Pulmonary artery endothelial cell (primary cell): ENCODE measurements at regions not wholly inside any gene's neighbourhood (a gene's known extent, or its start where the extent isn't known, plus 50 kb on each side); places are given as distances from the start of the nearest gene placed in this dataset.
"Not testable (repeated sequence)": the region's sequence is repeated elsewhere in the genome, so short reads cannot be mapped to it uniquely, and the experiment has no call there.

ENCODE experiments used
- DNase-seq: peaks from one replicate; pipeline ENCODE4 v3.0.0-alpha.2; 2011; ENCODE audit warnings: low read depth, low spot score

DNA sequence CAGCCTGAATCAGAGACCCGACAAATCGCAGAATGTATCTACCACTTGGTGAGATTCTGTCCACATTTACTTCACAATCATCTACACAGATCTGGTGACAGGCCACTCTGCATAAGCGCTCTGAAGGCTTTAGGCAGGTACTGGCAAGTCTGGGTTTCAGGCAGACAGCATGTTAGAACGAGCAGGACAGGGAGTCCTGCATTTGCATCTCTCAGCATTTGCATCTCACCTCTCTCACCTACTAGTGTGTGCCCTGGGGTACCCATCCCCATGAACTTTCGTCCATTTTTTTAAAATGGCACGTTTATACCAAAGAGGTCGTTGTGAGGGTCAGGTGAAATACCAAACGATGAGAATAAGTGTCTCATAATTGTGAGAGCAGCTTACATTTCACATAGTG, 108.2 kb downstream of the SPATA31A1 start:
- not testable (repeated sequence) for DNase-seq

DNA sequence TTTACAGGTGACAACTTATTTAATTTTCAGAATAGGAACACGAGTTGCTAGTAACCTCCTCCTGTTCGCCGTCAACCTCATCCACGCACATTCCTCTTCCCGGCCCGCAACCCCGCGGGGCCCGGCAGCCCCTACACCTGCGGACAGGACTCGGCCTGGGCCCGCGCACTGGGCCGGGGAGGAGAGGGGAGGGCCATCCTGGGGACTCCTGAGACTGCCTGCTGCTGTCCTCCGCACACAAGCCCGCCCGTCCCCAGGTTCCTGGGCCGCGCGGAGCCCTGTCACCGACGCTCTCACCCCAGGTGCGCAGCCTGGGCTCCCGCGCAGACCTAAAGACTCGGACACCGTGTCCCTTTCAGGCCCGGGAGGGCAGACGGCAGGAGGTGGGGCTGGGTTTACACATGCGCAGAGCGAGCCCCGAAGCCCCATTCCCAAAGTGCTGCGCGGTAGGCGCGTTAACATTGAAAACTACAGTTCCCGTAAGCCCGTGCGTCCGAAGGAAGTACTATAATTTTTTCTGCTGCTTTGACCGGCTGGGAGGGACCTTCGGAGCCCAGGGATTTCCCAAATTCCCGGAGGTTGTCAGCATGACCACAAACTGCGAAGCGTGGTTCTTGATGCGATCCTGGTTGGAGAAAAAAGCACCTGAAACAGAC, 108.8 kb downstream of the SPATA31A1 start:
- DNase-seq: peak; percentile 44

DNA sequence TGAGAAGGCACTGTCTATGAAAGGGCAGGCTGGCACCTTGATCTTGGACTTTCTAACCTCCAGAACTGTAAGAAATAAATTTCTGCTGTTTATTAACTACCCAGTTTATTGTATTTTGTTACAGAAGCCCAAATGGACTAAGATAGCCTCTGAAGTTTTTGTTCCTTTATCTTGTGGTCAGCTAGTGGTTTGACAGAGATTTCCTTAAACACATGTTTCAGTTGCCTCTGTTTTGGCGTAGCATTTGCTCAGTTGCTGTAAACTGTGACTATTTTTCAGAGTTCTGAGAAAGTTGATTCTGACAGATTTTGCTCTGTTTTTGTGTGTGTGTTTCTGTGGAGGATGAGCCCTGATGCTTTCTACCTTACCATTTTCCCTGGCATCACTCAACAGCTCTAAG, 119.0 kb downstream of the SPATA31A1 start:
- not testable (repeated sequence) for DNase-seq

DNA sequence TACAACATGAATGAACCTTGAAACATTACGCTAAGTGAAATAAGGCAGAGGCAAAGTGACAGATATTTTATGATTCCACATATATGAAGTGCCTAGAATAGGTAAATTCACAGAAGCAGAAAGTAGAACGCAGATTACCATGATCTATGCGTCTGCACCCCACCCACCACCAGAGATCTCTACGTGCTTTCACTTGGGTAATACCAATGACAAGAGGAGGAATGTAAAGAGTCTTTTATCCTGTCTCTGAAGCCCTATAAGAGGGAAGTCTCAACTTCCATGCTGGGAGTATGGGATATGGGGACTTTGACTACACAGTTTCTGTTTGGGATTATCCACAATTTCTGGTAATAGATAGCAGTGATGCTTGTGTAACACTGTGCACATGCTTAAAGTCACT, 127.6 kb downstream of the SPATA31A1 start:
- not testable (repeated sequence) for DNase-seq

DNA sequence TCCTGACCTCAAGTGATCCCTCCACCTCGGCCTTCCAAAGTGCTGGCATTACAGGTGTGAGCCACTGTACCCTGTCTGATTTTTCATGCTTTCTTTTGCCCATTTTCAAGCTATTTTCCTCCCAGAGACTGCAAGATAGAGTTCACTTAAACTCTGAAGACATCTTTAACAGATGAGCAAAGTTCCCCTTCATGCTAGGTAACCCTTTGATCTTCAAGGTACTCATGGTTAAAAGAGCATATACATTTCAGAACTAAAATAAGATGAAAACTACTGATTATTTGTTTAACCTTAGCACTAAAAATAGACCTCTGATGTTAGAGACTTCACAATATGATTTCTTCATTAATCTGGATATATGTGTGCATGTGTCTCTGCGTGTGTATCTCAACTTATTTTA, 128.4 kb downstream of the SPATA31A1 start:
- not testable (repeated sequence) for DNase-seq

GRCh38 chr9:39484292-39484691, 128.8 kb downstream of the SPATA31A1 start:
- not testable (repeated sequence) for DNase-seq

DNA sequence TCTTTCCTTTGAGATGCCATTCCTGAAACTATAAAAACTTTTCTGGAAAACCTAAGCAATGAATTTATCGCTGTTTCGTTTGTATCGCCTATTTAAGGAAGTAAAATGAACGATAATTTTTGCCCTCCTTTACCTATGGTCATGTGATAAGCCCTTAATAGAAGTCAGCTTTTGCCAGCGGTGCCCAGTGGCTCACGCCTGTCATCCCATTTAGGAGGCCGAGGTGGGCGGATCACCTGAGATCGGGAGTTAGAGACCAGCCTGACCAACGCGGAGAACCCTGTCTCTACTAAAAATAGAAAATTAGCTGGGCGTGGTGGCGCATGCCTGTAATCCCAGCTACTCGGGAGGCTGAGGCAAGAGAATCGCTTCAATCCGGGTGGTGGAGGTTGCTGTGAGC, 132.0 kb downstream of the SPATA31A1 start:
- DNase-seq: not testable (repeated sequence)

GRCh38 chr9:39496248-39496647, 140.8 kb downstream of the SPATA31A1 start:
- not testable (repeated sequence) for DNase-seq

GRCh38 chr9:39503178-39503577, 147.7 kb downstream of the SPATA31A1 start:
- not testable (repeated sequence) for DNase-seq

DNA sequence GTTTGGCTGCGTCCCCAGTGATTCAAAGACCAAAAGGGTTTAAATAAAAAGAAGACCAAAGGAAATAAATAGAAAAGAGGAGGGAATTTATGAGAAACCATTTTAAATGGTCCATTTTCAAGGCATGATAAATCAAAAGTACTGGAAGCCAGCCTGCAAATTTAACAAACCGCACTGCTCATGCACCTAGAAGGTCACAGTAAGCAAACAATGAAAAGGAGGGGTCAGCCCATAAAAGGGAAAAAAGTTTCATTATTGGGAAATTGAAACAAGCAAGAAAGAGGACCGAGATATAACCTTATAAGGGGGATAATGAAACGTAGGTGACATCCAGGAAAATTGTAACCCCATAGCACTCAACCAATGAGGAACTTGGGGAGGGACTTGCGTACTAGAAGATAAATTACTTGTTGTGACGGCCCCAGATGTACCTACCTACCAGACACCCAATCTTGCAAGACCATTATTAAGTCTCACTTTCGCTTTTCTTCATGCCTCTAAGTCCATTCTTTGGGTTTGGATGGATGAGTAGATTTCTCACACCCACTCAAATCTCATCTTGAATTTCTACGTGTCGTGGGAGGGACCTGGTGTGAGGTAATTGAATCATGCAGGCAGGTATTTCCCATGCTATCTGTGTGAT, 172.0 kb downstream of the SPATA31A1 start:
- not testable (repeated sequence) for DNase-seq

DNA sequence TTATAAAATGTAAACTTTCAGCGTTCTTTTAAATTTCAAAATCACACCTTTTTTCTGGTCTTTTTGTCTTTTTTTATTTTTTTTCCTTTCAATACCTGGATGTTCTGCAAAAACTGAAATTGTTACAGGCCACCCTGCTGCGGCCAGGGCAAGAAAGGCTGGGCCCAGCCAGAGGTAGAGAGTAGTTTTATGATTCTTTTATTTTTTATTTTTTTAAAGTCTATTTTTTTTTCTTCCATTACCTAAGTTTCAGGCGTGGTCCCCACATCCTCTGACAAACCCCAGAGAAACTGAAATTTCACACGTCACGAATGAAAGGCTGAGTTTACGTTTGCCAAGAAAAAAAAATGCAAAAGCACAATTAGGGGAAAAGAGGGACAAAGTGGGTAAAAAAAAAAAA, 177.1 kb downstream of the SPATA31A1 start:
- not testable (repeated sequence) for DNase-seq

- not testable (repeated sequence) for DNase-seq
Measured at GRCh38 chr9:39533001-39533762, 177.7 kb downstream of the SPATA31A1 start.

DNA sequence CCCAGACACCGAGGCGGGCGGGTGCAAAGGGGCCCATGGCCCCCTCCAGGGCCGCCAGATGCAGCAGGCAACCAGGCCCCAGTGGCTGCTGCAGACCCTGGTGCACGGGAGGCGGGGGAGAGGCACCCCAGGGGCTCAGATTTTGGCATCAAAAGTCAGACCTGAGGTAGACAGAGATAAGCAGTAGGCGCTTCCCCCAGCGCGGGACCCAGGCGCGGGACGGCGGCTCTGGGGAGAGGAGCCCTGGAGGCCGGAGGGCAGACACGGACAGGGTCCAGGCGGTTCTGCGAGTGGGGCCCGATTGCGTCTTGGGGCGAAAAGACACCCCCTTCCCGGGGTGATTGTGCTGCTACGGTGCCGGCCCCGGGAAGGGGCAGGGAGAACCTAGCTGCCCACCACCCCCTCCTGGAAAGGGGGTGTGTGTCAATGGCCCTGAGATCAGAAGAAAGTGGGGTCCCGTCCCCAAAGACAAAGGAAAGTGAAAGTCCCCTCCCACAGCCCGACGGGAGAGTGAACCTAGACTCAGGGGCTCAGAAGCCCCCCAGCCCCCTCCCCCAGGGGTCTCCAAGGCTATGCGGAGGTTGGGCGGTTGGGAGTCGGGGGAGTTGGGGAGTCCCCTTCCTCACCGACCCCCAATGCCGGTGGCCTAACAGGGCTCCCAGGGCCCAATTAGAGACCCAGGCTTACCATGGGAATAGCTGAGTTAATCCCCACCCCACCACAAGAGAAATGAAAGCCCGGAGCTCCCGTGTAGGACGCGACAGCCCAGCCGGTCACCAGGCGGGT, 178.5 kb downstream of the SPATA31A1 start:
- not testable (repeated sequence) for DNase-seq

GRCh38 chr9:39534897-39535296, 179.4 kb downstream of the SPATA31A1 start:
- not testable (repeated sequence) for DNase-seq

DNA sequence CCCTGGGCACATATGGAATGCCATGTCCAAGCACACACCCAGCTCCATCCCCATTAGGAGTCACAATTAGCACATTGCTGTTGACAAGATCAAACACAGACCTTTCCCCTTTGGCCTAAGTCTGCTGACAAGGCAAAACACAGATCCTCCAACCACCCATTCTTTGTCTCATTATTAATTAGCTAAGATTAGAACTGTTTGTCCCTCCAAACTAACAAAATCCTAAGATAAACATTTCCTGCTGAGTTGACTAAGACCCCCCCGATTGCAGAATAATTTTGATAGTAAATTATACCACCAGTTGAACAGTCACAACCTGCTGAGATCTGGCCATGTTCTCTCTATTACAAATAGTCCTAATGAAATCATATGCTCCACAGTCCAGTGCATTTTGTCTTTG, 186.7 kb downstream of the SPATA31A1 start:
- not testable (repeated sequence) for DNase-seq

GRCh38 chr9:39545079-39545478, 189.6 kb downstream of the SPATA31A1 start:
- DNase-seq: not testable (repeated sequence)

DNA sequence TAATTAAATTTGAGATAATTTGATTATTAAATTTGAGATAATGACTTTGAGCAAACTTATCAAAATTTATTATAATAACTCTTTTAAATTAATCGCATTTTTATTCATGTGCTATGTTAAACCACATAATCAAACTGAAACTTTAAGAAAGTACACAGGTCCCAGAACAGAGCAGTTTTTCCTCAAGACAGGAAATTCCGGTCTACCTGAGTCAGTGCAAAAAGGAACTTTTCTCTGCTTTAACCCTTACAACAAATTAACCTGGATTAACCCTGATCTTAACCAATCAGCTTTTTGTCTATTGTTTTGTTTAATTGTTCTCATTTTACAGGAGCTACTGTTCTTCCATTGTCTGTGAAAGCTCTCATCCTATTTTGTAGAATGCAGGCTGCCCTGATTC, 195.1 kb downstream of the SPATA31A1 start:
- not testable (repeated sequence) for DNase-seq

DNA sequence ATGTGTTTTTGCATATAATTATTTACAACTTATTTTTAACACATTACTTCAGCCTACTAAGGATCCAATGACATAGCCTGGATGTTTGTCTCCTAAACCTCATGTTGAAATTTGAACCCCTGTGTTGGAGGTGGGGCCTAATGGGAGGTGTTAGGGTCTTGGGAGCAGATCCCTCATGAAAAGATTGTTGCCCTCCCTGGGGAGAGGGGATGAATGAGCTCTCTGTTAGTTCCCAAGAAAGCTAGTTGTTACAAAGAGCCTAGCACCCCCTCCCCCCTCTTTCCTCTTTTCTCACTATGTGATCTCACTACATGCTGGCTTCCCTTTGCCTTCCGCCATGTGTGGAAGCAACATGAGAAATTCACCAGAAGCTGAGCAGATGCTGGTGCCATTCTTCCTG, 196.1 kb downstream of the SPATA31A1 start:
- not testable (repeated sequence) for DNase-seq

GRCh38 chr9:39552242-39552881, 196.9 kb downstream of the SPATA31A1 start:
- DNase-seq: not testable (repeated sequence)

GRCh38 chr9:39554352-39554751, 198.9 kb downstream of the SPATA31A1 start:
- not testable (repeated sequence) for DNase-seq

- not testable (repeated sequence) for DNase-seq
Measured at GRCh38 chr9:39559384-39559783, 203.9 kb downstream of the SPATA31A1 start.
